ENCODE measurements at regions not wholly inside any gene's neighbourhood (a gene's known extent, or its start where the extent isn't known, plus 50 kb on each side); places are given as distances from the start of the nearest gene placed in this dataset.

DNA sequence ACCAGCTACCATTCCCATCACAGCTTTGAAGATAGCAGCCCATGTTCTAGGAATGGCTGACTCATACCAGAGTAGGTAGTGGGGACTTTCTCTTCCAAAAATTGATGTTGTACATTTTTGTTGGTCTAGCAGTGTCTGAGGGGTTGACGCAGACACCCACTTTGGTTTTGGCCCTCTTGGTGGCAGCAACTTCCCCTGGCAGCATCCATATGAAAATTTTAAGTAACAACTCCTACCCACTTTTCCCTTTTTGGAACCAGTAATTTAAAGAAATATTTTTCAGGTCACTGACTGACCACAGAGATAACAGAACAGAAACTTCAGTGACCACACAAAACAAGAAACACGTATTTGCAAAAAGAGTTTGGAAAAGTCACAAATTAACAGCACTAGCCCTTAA is 162.0 kb upstream of the TMCC3 start:
- 89% methylated on average over 1 of the region's 2 CpGs for WGBS (ENCODE audit: insufficient coverage)
- intact Hi-C loops (cut with micrococcal nuclease), result no loop called here
- no peak for TF ChIP-seq CTCF (IDR thresholded peaks at IDR 0.05)
- Mint-ChIP-seq H3K36me3 (peaks cover 18% of the 10 kb centered on the region), H3K27ac (no peak overlapping the region), H3K27me3 (ENCODE audit: low read depth in 2 of 2) (peaks cover 4 to 7% of the 10 kb centered on the region in 2 donors), H3K4me3 (no peak overlapping the region), H3K9me3 (peaks cover 2 to 18% of the 10 kb centered on the region in 2 donors), H3K4me1 (no peaks in the 10 kb centered on the region)
- DNase-seq (no peak), ATAC-seq (no peak)
- no peak overlapping the region for H3K27ac ChIP-seq (ENCODE audit: low read length)
- no peaks in the 10 kb centered on the region for H3K36me3 ChIP-seq (ENCODE audit: control insufficient read depth, insufficient read depth, low read length)
- H3K27me3 ChIP-seq (ENCODE audit: control insufficient read depth, insufficient read depth, low read length), result no peaks in the 10 kb centered on the region
- H3K4me3 ChIP-seq (ENCODE audit: low read length), result no peak overlapping the region
- H3K9me3 ChIP-seq (ENCODE audit: control insufficient read depth, insufficient read depth, low read length), result peaks cover 8% of the 10 kb centered on the region
- no peaks in the 10 kb centered on the region for H3K4me1 ChIP-seq (ENCODE audit: control insufficient read depth, insufficient read depth, low read length)

GRCh38 chr12:94811611-94812010 is 161.3 kb upstream of the TMCC3 start:
- ATAC-seq, result no peak
- no peak overlapping the region for H3K27ac ChIP-seq (ENCODE audit: low read length)
- H3K36me3 ChIP-seq (ENCODE audit: control insufficient read depth, insufficient read depth, low read length), result no peaks in the 10 kb centered on the region
- H3K4me3 Mint-ChIP-seq, result no peak overlapping the region
- H3K27me3 Mint-ChIP-seq (ENCODE audit: low read depth in 2 of 2), result peaks cover 4 to 7% of the 10 kb centered on the region in 2 donors
- no peaks in the 10 kb centered on the region for H3K4me1 ChIP-seq (ENCODE audit: control insufficient read depth, insufficient read depth, low read length)
- no peak for TF ChIP-seq CTCF (IDR thresholded peaks at IDR 0.05)
- peaks cover 2 to 18% of the 10 kb centered on the region in 2 donors for H3K9me3 Mint-ChIP-seq
- no peak for DNase-seq
- H3K4me3 ChIP-seq (ENCODE audit: low read length), result no peak overlapping the region
- intact Hi-C loops (cut with micrococcal nuclease), result no loop called here
- H3K4me1 Mint-ChIP-seq, result no peaks in the 10 kb centered on the region
- peaks cover 18% of the 10 kb centered on the region for H3K36me3 Mint-ChIP-seq
- H3K9me3 ChIP-seq (ENCODE audit: control insufficient read depth, insufficient read depth, low read length), result peaks cover 8% of the 10 kb centered on the region
- no peak overlapping the region for H3K27ac Mint-ChIP-seq
- no peaks in the 10 kb centered on the region for H3K27me3 ChIP-seq (ENCODE audit: control insufficient read depth, insufficient read depth, low read length)

DNA sequence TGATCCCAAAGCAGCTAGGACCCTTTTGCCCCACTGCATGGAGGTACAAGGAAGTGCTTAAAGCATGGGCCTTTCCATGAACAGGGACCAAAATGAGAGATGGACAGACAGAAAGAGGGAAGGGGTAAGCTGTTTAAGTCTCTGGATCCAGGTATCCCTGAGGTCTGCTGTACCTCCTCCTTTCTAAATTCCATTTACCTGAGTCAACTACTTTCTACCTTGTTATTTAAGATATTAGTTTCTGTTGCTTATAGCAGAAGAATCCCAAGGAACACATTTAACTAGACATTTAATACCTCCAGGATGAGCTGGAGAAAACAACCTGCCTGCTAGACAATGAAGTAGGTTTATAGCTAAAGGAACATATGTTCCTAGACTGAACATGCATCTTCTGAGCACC is 157.6 kb upstream of the TMCC3 start:
- Mint-ChIP-seq H3K4me1 (no peaks in the 10 kb centered on the region), H3K36me3 (peaks cover 6% of the 10 kb centered on the region), H3K4me3 (no peak overlapping the region), H3K27me3 (ENCODE audit: low read depth in 2 of 2) (peaks cover 7 to 8% of the 10 kb centered on the region in 2 donors), H3K9me3 (peaks cover 0 to 6% of the 10 kb centered on the region in 2 donors), H3K27ac (no peak overlapping the region)
- no peak for ATAC-seq
- no peak for DNase-seq
- TF ChIP-seq CTCF (IDR thresholded peaks at IDR 0.05), result no peak
- Histone ChIP-seq H3K27ac (ENCODE audit: low read length) (no peak overlapping the region), H3K36me3 (ENCODE audit: control insufficient read depth, insufficient read depth, low read length) (no peaks in the 10 kb centered on the region), H3K9me3 (ENCODE audit: control insufficient read depth, insufficient read depth, low read length) (peaks cover 8% of the 10 kb centered on the region), H3K4me1 (ENCODE audit: control insufficient read depth, insufficient read depth, low read length) (no peaks in the 10 kb centered on the region), H3K4me3 (ENCODE audit: low read length) (no peak overlapping the region), H3K27me3 (ENCODE audit: control insufficient read depth, insufficient read depth, low read length) (no peaks in the 10 kb centered on the region)
- intact Hi-C loops (cut with micrococcal nuclease), result no loop called here

DNA sequence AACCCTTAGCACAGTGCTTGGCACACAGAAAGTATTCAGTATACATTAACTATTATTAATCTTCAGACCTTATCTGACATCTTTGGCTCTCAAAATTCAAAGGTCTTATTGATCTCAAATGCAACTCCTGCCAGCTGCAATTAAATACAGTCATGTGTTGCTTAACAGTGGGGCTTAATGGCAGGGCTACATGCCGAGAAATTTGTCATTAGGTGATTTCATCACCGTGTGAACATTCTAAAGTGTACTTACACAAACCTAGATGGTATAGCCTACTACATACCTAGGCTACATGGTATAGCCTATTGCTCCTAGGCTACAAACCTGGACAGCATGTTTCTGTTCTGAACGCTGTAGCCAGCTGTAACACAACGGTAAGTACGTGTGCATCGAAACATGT is 156.3 kb upstream of the TMCC3 start:
- intact Hi-C loops (cut with micrococcal nuclease), result no loop called here
- Histone ChIP-seq H3K27me3 (ENCODE audit: control insufficient read depth, insufficient read depth, low read length) (no peaks in the 10 kb centered on the region), H3K9me3 (ENCODE audit: control insufficient read depth, insufficient read depth, low read length) (peaks cover 3% of the 10 kb centered on the region), H3K4me3 (ENCODE audit: low read length) (no peak overlapping the region), H3K27ac (ENCODE audit: low read length) (no peak overlapping the region), H3K36me3 (ENCODE audit: control insufficient read depth, insufficient read depth, low read length) (no peaks in the 10 kb centered on the region), H3K4me1 (ENCODE audit: control insufficient read depth, insufficient read depth, low read length) (no peaks in the 10 kb centered on the region)
- no peak overlapping the region for H3K4me3 Mint-ChIP-seq
- DNase-seq, result no peak
- H3K4me1 Mint-ChIP-seq, result no peaks in the 10 kb centered on the region
- no peak for ATAC-seq
- H3K27ac Mint-ChIP-seq, result no peak overlapping the region
- no peak for TF ChIP-seq CTCF (IDR thresholded peaks at IDR 0.05)
- peaks cover 7 to 8% of the 10 kb centered on the region in 2 donors for H3K27me3 Mint-ChIP-seq (ENCODE audit: low read depth in 2 of 2)
- no peaks in the 10 kb centered on the region for H3K9me3 Mint-ChIP-seq
- 93% methylated on average over 6 of the region's 6 CpGs for WGBS (ENCODE audit: insufficient coverage)
- no peaks in the 10 kb centered on the region for H3K36me3 Mint-ChIP-seq
